BJ (cell line): ENCODE measurements at regions not wholly inside any gene's neighbourhood (a gene's known extent, or its start where the extent isn't known, plus 50 kb on each side); places are given as distances from the start of the nearest gene placed in this dataset.

ENCODE experiments used
- CTCF ChIA-PET: fragments of 350-600 bp; formaldehyde crosslinking; extraction: SDS; loops from one replicate; lab custom pipeline; 2021; ENCODE audit warnings: antibody characterized with exemption, inconsistent platforms; lab: Yijun Ruan, JAX
- POLR2A ChIA-PET: fragments of 300-600 bp; sonication (Branson Sonifier 250); formaldehyde crosslinking; extraction: SDS; loops from one replicate; lab custom pipeline; 2021; ENCODE audit warnings: antibody characterized with exemption; lab: Charles Lee
- DNase-seq: peaks from one replicate; pipeline ENCODE4 v3.0.0-alpha.2; 2011; ENCODE audit warnings: low read depth
- H3K27me3 ChIP-seq: 2 replicates; pipeline ENCODE4 v1.6.0; 2011; ENCODE audit warnings: low read length; ENCODE audit not compliant: control insufficient read depth, insufficient read depth
- H3K36me3 ChIP-seq: 2 replicates; pipeline ENCODE4 v1.5.1; 2011; ENCODE audit warnings: low read length; ENCODE audit not compliant: control insufficient read depth, insufficient read depth
- H3K4me3 ChIP-seq: 2 replicates; pipeline ENCODE4 v1.5.1; 2011; ENCODE audit warnings: low read depth, mild to moderate bottlenecking, control low read depth, low read length
- TF ChIP-seq, protein P1 (sequence below): IDR thresholded peaks from 2 replicates; pipeline ENCODE4 v1.5.1; 2011; ENCODE audit warnings: low read depth, mild to moderate bottlenecking, control low read depth, inconsistent platforms, low read length, moderate library complexity; ENCODE audit not compliant: insufficient read depth

DNA sequence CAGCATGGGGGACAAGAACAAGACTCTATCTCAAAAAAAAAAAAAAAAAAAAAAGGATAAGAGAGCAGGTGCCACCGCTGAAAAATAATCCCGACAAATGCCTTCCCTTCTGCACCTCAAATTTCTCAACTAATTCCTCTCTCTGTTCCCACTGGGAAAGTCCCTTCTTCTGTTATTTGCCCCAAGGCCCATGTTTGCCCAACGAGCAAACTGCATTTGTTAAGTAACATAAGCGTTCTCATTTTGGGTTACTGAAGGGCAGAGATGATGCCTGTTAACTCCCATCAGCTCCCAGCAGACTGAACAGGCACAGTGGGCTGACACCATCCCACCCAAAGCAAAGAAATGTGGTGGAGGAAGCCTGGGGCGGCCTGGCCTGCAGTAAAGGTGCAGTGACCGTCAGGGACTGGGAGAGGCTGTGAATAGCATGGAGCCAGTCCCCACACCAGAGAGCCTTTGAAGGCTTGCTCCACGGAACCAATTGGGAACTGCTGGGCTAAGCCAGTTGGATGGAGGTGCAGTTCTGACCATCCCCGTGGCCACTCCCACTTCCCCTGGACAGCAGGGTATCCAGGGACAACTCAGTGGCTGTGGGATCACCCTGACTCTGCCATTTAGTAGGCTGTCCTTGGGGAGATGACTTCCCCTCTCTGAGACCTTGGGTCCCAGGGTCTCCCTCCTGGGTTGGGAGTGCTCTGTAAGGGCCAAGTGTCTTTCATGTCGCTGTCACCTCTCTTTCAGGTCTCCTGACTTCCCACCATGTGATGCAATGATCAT is 149.7 kb upstream of the IER5L start:
- no peak for DNase-seq
- ChIA-PET CTCF (interaction anchor here (1.0 kb wide), 1 partner anchor 154 kb away, joined by 3 read pairs; no protein-coding TSS in a partner anchor), POLR2A (no interaction called here)
- Histone ChIP-seq H3K36me3 (no peaks in the 10 kb centered on the region), H3K27me3 (no peaks in the 10 kb centered on the region), H3K4me3 (no peak overlapping the region)
- TF ChIP-seq, protein P1, sequence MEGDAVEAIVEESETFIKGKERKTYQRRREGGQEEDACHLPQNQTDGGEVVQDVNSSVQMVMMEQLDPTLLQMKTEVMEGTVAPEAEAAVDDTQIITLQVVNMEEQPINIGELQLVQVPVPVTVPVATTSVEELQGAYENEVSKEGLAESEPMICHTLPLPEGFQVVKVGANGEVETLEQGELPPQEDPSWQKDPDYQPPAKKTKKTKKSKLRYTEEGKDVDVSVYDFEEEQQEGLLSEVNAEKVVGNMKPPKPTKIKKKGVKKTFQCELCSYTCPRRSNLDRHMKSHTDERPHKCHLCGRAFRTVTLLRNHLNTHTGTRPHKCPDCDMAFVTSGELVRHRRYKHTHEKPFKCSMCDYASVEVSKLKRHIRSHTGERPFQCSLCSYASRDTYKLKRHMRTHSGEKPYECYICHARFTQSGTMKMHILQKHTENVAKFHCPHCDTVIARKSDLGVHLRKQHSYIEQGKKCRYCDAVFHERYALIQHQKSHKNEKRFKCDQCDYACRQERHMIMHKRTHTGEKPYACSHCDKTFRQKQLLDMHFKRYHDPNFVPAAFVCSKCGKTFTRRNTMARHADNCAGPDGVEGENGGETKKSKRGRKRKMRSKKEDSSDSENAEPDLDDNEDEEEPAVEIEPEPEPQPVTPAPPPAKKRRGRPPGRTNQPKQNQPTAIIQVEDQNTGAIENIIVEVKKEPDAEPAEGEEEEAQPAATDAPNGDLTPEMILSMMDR, result no peak

DNA sequence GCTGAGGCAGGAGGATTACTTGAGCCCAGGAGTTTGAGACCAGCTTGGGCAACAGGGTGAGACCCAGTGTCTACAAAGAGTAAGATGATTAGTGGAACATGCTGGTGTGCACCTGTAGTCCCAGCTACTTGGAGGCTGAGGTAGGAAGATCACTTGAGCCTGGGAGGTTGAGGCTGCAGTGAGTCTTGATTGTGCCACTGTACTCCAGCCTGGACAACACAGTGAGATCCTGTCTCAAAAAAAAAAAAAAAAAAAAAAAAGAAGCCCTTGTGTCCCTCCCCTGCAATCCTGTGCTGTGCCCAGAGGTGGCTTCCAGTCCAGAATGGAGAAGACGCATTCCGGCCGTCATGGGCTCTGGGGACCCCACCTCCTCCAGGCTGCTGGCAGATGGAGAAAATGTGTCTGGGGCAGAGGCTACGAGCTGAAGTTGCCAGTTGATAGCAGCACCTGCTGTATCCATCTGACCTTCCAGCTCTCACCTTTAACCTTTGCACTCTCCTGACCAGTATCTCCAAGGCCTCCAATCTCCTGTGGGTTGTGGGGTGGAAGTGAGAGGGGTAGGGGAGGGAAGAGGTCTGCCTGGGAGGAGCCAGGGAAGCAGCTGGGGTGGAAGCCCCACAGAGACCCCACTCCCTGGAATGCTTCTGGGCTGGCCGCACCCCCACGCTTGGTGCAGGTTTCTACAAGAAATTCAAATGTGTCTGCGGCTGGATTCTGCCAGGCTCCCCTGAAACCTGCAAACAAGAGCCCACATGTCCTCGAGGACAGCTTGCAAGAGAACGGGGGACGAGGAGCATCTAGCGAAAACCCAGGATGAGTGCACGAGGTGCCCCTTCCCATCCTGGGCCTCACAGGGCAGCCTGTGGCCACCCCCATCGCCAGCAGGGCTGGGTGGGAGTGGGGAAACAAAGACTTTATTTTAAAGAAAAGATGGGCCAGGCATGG is 148.3 kb upstream of the IER5L start:
- Histone ChIP-seq H3K27me3 (no peaks in the 10 kb centered on the region), H3K36me3 (no peaks in the 10 kb centered on the region), H3K4me3 (no peak overlapping the region)
- ChIA-PET CTCF (interaction anchor here (0.7 to 4.3 kb wide), 3 partner anchors 7 to 166 kb away, joined by 3 to 24 read pairs (median 3); no protein-coding TSS in a partner anchor), POLR2A (no interaction called here)
- TF ChIP-seq, protein P1, result no peak
- DNase-seq, result no peak

DNA sequence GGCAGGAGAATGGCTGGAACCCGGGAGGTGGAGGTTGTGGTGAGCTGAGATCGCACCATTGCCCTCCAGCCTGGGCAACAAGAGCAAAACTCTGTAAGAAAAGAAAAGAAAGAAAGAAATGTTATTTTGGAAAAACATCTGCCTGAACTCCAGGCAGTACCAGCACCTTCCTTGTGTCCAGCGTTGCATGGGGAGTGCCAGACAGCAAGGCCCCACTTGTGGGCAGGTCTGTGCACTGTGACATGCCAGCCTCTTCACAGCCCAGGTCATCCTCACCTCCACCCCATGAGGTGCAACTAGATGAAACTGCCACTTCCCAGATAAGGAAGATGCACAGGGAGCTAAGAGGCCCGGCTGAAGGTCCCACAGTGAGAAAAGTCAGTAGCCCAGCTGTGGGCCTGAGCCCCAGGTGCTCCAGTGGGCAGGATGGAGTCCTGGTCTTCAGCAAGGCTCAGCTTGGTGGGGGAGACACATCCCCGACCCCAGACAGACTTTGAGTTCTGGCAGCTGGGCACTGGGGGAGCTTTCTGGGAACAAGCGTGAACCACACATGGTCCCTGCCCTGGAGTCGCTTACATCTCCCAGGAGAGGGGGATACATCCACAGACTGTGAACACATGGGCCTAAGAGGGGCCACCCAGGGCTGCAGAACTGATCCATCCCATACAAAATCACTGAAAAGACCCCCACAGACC is 146.9 kb upstream of the IER5L start:
- TF ChIP-seq, protein P1, result no peak
- no peak for DNase-seq
- no peaks in the 10 kb centered on the region for H3K27me3 ChIP-seq
- H3K4me3 ChIP-seq, result no peak overlapping the region
- ChIA-PET CTCF (interaction anchor here (0.7 to 4.3 kb wide), 4 partner anchors 8 to 183 kb away, joined by 3 to 24 read pairs (median 4); no protein-coding TSS in a partner anchor), POLR2A (no interaction called here)
- no peaks in the 10 kb centered on the region for H3K36me3 ChIP-seq

DNA sequence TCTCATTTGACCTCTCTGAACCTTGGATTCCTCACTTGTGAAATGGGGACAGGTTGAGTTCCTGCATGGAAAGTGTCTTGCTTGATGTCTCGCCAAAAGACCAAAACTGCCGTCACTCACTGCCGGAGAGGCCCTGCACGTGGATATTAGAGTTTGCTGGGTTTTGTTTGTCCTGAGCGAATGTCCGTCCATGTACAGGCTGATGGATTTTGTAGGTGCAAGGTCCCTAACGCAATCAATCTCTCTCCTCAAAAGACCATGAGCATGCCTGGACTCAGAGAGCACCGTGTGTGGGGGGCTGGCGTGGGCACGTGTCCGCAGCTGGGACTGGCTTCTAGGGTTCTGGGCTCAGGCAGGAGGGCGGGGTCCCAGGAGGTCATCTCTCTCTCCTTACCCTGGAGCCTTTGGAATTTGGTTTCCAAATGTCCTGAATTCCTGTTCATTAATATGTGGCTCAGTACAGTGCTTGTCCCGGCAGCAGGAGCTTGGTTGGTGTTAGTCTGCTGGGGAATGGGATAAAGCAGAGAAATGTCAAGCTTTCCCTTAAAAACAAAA is 146.0 kb upstream of the IER5L start:
- no peaks in the 10 kb centered on the region for H3K36me3 ChIP-seq
- H3K27me3 ChIP-seq, result no peaks in the 10 kb centered on the region
- no peak for DNase-seq
- ChIA-PET POLR2A (interaction anchor here (0.7 kb wide), 1 partner anchor 113 kb away, joined by 9 read pairs; no protein-coding TSS in a partner anchor), CTCF (interaction anchor here (0.6 to 4.3 kb wide), 4 partner anchors 9 to 263 kb away, joined by 3 to 24 read pairs (median 4); no protein-coding TSS in a partner anchor)
- TF ChIP-seq, protein P1, result no peak
- H3K4me3 ChIP-seq, result no peak overlapping the region
